ENCODE measurements at regions not wholly inside any gene's neighbourhood (a gene's known extent, or its start where the extent isn't known, plus 50 kb on each side); places are given as distances from the start of the nearest gene placed in this dataset.
A peak's percentile ranks its signal among the peaks of the same experiment; 100 is the strongest.

DNA sequence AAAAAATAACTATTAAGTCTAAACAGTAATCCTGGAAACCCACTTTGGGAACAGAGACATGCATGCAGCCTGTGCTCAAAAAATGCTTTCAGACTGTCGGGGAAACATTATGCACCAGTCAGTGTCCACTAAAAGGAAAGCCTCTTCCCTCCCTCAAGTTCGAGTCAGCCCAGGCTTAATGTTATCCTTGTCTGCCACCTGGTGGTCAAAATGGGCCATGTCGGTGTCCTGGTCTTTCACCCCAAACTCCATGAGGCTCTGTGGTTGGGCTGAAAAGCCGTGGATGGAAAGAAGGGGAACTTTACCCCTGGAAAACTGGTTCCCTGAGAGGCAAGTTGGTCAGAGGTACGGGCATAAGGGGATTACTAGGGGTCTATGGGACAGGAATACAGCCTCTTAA lies 88.4 kb upstream of the ZNF492 start:
- H3K4me2 ChIP-seq (ENCODE audit: control insufficient read depth, extremely low read depth, insufficient read depth, low read depth, low read length) = no peak overlapping the region
- no peaks in the 10 kb centered on the region for H3K9me1 ChIP-seq (ENCODE audit: control insufficient read depth, extremely low read depth, insufficient read depth, low read length)
- H3K79me2 ChIP-seq (ENCODE audit: control insufficient read depth, insufficient read depth, low read length) = no peaks in the 10 kb centered on the region
- H4K20me1 ChIP-seq (ENCODE audit: control insufficient read depth, extremely low read depth, insufficient read depth, low read length) = no peaks in the 10 kb centered on the region
- no peaks in the 10 kb centered on the region for H3K36me3 ChIP-seq (ENCODE audit: control insufficient read depth in 2 of 2, extremely low read depth in 1 of 2, insufficient read depth in 2 of 2, low read length in 2 of 2)
- H3K9ac ChIP-seq (ENCODE audit: control insufficient read depth, extremely low read depth, insufficient read depth, low read length) = no peak overlapping the region
- no peak overlapping the region for H2AFZ ChIP-seq (ENCODE audit: control insufficient read depth, low read length)
- no peak overlapping the region for H3K4me3 ChIP-seq (ENCODE audit: control insufficient read depth in 2 of 3, extremely low read depth in 1 of 3, insufficient read depth in 2 of 3, low read depth in 1 of 3, low read length in 3 of 3)
- peaks cover 11% of the 10 kb centered on the region for H3K9me3 ChIP-seq (ENCODE audit: control insufficient read depth, low read depth, low read length)
- TF ChIP-seq CTCF (optimal IDR thresholded peaks at IDR 0.05 in 1 of 3, IDR thresholded peaks at IDR 0.05 in 1 of 3, conservative IDR thresholded peaks at IDR 0.05 in 1 of 3; ENCODE audit: extremely low read depth in 1 of 3, insufficient read depth in 2 of 3, low read length in 3 of 3) (peak; percentile 23 to 50 (median 40)), EZH2 (IDR thresholded peaks at IDR 0.05; ENCODE audit: low read length) (no peak)
- H3K27me3 ChIP-seq (ENCODE audit: control insufficient read depth, extremely low read depth, insufficient read depth, low read length) = no peaks in the 10 kb centered on the region
- H3K27ac ChIP-seq (ENCODE audit: control insufficient read depth, insufficient read depth, low read length) = no peak overlapping the region
- dilution Hi-C loops (cut with MboI; ENCODE audit: extremely low pct_ligation_motif_present, low sequenced_read_pairs) = no loop called here
- no peak for FAIRE-seq
- no peak for DNase-seq (ENCODE audit: low read depth, low spot score)
- H3K4me1 ChIP-seq (ENCODE audit: control insufficient read depth, extremely low read depth, insufficient read depth, low read length) = no peaks in the 10 kb centered on the region

DNA sequence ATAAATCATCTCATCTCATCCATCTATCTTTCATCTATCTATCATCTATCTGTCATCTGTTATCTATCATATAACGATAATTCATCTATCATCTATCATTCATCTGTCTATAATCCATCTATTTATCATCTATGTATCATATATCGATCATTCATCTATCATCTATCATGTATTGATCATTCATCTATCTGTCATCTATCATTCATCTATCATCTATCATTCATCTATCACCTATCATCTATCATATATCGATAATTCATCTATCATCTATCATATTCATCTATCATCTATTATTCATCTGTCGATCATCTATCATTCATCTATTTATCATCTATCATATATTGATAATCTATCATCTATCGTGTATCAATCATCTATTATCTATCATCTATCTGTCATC lies 100.4 kb upstream of the ZNF492 start:
- no peak overlapping the region for H3K9ac ChIP-seq (ENCODE audit: control insufficient read depth, extremely low read depth, insufficient read depth, low read length)
- H3K27me3 ChIP-seq (ENCODE audit: control insufficient read depth, extremely low read depth, insufficient read depth, low read length) = no peaks in the 10 kb centered on the region
- no peak overlapping the region for H3K4me3 ChIP-seq (ENCODE audit: control insufficient read depth in 2 of 3, extremely low read depth in 1 of 3, insufficient read depth in 2 of 3, low read depth in 1 of 3, low read length in 3 of 3)
- TF ChIP-seq CTCF (optimal IDR thresholded peaks at IDR 0.05 in 1 of 3, IDR thresholded peaks at IDR 0.05 in 1 of 3, conservative IDR thresholded peaks at IDR 0.05 in 1 of 3; ENCODE audit: extremely low read depth in 1 of 3, insufficient read depth in 2 of 3, low read length in 3 of 3) (no peak), EZH2 (IDR thresholded peaks at IDR 0.05; ENCODE audit: low read length) (no peak)
- no peaks in the 10 kb centered on the region for H4K20me1 ChIP-seq (ENCODE audit: control insufficient read depth, extremely low read depth, insufficient read depth, low read length)
- no peaks in the 10 kb centered on the region for H3K9me1 ChIP-seq (ENCODE audit: control insufficient read depth, extremely low read depth, insufficient read depth, low read length)
- dilution Hi-C loops (cut with MboI; ENCODE audit: extremely low pct_ligation_motif_present, low sequenced_read_pairs) = no loop called here
- H3K79me2 ChIP-seq (ENCODE audit: control insufficient read depth, insufficient read depth, low read length) = no peaks in the 10 kb centered on the region
- no peak overlapping the region for H3K27ac ChIP-seq (ENCODE audit: control insufficient read depth, insufficient read depth, low read length)
- no peak overlapping the region for H2AFZ ChIP-seq (ENCODE audit: control insufficient read depth, low read length)
- no peak overlapping the region for H3K4me2 ChIP-seq (ENCODE audit: control insufficient read depth, extremely low read depth, insufficient read depth, low read depth, low read length)
- no peak for DNase-seq (ENCODE audit: low read depth, low spot score)
- no peaks in the 10 kb centered on the region for H3K4me1 ChIP-seq (ENCODE audit: control insufficient read depth, extremely low read depth, insufficient read depth, low read length)
- no peaks in the 10 kb centered on the region for H3K9me3 ChIP-seq (ENCODE audit: control insufficient read depth, low read depth, low read length)
- no peaks in the 10 kb centered on the region for H3K36me3 ChIP-seq (ENCODE audit: control insufficient read depth in 2 of 2, extremely low read depth in 1 of 2, insufficient read depth in 2 of 2, low read length in 2 of 2)
- FAIRE-seq = no peak

Data from keratinocyte (primary cell).